Liver (tissue), 3 donors: ENCODE measurements at regions not wholly inside any gene's neighbourhood (a gene's known extent, or its start where the extent isn't known, plus 50 kb on each side); places are given as distances from the start of the nearest gene placed in this dataset.
"Not testable (repeated sequence)": the region's sequence is repeated elsewhere in the genome, so short reads cannot be mapped to it uniquely, and the experiment has no call there.

Experiments used
- CTCF ChIP-seq: fragments of 150-350 bp; IDR thresholded peaks from 2 replicates; pipeline ENCODE4 v1.5.1; 2017; ENCODE audit warnings: improper control_type of control experiment, low read depth, low read length; ENCODE audit not compliant: missing input control
- JUND ChIP-seq, 2 donors: IDR thresholded peaks; 2 replicates each; pipeline ENCODE4 v1.6.1; 2016; ENCODE audit warnings: antibody characterized with exemption in 2 of 2
- RAD21 ChIP-seq, 2 donors: IDR thresholded peaks; 2 replicates each; pipeline ENCODE4 v1.6.1; 2016; ENCODE audit warnings: antibody characterized with exemption in 2 of 2, mild to moderate bottlenecking in 2 of 2
- YY1 ChIP-seq: IDR thresholded peaks from 2 replicates; pipeline ENCODE4 v1.6.1; 2016; ENCODE audit warnings: antibody characterized with exemption, mild to moderate bottlenecking
- TF ChIP-seq, protein P1 (sequence below): IDR thresholded peaks from 2 replicates; pipeline ENCODE4 v1.6.1; 2016; ENCODE audit warnings: antibody characterized with exemption
- donor health status: healthy.
- donor health status: healthy.

- TF ChIP-seq CTCF; YY1; RAD21 (IDR thresholded peaks at IDR 0.05); JUND (IDR thresholded peaks at IDR 0.05): not testable (repeated sequence)
- TF ChIP-seq, protein P1, sequence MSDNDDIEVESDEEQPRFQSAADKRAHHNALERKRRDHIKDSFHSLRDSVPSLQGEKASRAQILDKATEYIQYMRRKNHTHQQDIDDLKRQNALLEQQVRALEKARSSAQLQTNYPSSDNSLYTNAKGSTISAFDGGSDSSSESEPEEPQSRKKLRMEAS = not testable (repeated sequence)
Observed at GRCh38 chr5:173483599-173483998, 132.9 kb downstream of the BOD1 start.
